Gastroesophageal sphincter (tissue), 3 donors: ENCODE measurements at regions not wholly inside any gene's neighbourhood (a gene's known extent, or its start where the extent isn't known, plus 50 kb on each side); places are given as distances from the start of the nearest gene placed in this dataset.

Experiments
- CTCF ChIP-seq, 4 experiments: fragments of 200-600 bp in 2 of 4; fragments of 450-650 bp in 2 of 4; sonication (generic) in 1 of 4; IDR thresholded peaks; one replicate each; pipeline ENCODE4 v1.5.1; 2017 to 2019; ENCODE audit warnings: antibody characterized with exemption in 4 of 4, mild to moderate bottlenecking in 2 of 4, moderate library complexity in 2 of 4
- EP300 ChIP-seq: sonication (generic); formaldehyde crosslinking; IDR thresholded peaks from one replicate; pipeline ENCODE4 v1.6.1; 2017; ENCODE audit warnings: antibody characterized with exemption, mild to moderate bottlenecking
- POLR2A ChIP-seq, 2 donors: fragments of 450-650 bp; IDR thresholded peaks; one replicate each; pipeline ENCODE4 v1.6.1; 2017; ENCODE audit warnings: antibody characterized with exemption in 2 of 2, mild to moderate bottlenecking in 2 of 2, moderate library complexity in 1 of 2
- POLR2AphosphoS5 ChIP-seq: sonication (generic); formaldehyde crosslinking; IDR thresholded peaks from one replicate; pipeline ENCODE4 v1.6.1; 2017; ENCODE audit warnings: antibody characterized with exemption

GRCh38 chr3:192026661-192027060 lies 565.7 kb downstream of the PYDC2 start:
- TF ChIP-seq POLR2AphosphoS5 (no peak), CTCF (IDR thresholded peaks at IDR 0.05) (no peak), EP300 (no peak), POLR2A (IDR thresholded peaks at IDR 0.05) (no peak)
